ENCODE measurements at regions not wholly inside any gene's neighbourhood (a gene's known extent, or its start where the extent isn't known, plus 50 kb on each side); places are given as distances from the start of the nearest gene placed in this dataset.

GRCh38 chr5:116864157-116864837 lies 289.7 kb upstream of the SEMA6A start:
- intact Hi-C loops (cut with DNase I; ENCODE audit: low total_unique reads): no loop called here
- no peaks in the 10 kb centered on the region for H3K36me3 ChIP-seq
- DNase-seq: no peak
- H3K27me3 ChIP-seq (replicated peaks in 1 of 7): no peaks in the 10 kb centered on the region
- WGBS, 5 donors: 51 to 62% (median 54%) methylated on average over 9 of the region's 9 CpGs
- peaks cover 0 to 5% (median 2%) of the 10 kb centered on the region in 8 donors for H3K9me3 ChIP-seq
- H3K4me1 ChIP-seq: no peaks in the 10 kb centered on the region
- TF ChIP-seq POLR2AphosphoS5 (IDR thresholded peaks at IDR 0.05) (no peak), POLR2A (IDR thresholded peaks at IDR 0.05) (no peak), CTCF (IDR thresholded peaks at IDR 0.05 in 8 of 11, conservative IDR thresholded peaks at IDR 0.05 in 3 of 11) (no peak)
- H3K4me3 ChIP-seq: no peak overlapping the region
- no peak overlapping the region for H3K27ac ChIP-seq

GRCh38 chr5:116862632-116863455 lies 288.2 kb upstream of the SEMA6A start:
- 67 to 83% (median 71%) methylated on average over 10 of the region's 10 CpGs for WGBS, 5 donors
- TF ChIP-seq POLR2A (IDR thresholded peaks at IDR 0.05) (no peak), CTCF (IDR thresholded peaks at IDR 0.05 in 8 of 11, conservative IDR thresholded peaks at IDR 0.05 in 3 of 11) (no peak), POLR2AphosphoS5 (IDR thresholded peaks at IDR 0.05) (no peak)
- no peak overlapping the region for H3K4me3 ChIP-seq
- H3K4me1 ChIP-seq: no peaks in the 10 kb centered on the region
- no peak overlapping the region for H3K27ac ChIP-seq
- H3K27me3 ChIP-seq (replicated peaks in 1 of 7): no peaks in the 10 kb centered on the region
- H3K36me3 ChIP-seq: no peaks in the 10 kb centered on the region
- H3K9me3 ChIP-seq: no peaks in the 10 kb centered on the region
- DNase-seq: no peak
- intact Hi-C loops (cut with DNase I; ENCODE audit: low total_unique reads): no loop called here

- no peaks in the 10 kb centered on the region for H3K4me1 ChIP-seq
- H3K9me3 ChIP-seq: no peaks in the 10 kb centered on the region
- no peak overlapping the region for H3K4me3 ChIP-seq
- WGBS, 5 donors: 58 to 97% (median 90%) methylated on average over 2 of the region's 2 CpGs
- TF ChIP-seq POLR2A (IDR thresholded peaks at IDR 0.05) (no peak), CTCF (IDR thresholded peaks at IDR 0.05 in 8 of 11, conservative IDR thresholded peaks at IDR 0.05 in 3 of 11) (no peak), POLR2AphosphoS5 (IDR thresholded peaks at IDR 0.05) (no peak)
- no peaks in the 10 kb centered on the region for H3K27me3 ChIP-seq (replicated peaks in 1 of 7)
- intact Hi-C loops (cut with DNase I; ENCODE audit: low total_unique reads): no loop called here
- H3K36me3 ChIP-seq: no peaks in the 10 kb centered on the region
- DNase-seq: no peak
- no peak overlapping the region for H3K27ac ChIP-seq
These were observed 287.0 kb upstream of the SEMA6A start for GRCh38 chr5:116861666-116862065.

- intact Hi-C loops (cut with DNase I; ENCODE audit: low total_unique reads): no loop called here
- WGBS, 5 donors: 77 to 90% (median 84%) methylated on average over 3 of the region's 3 CpGs
- Histone ChIP-seq H3K9me3 (no peaks in the 10 kb centered on the region), H3K4me3 (no peak overlapping the region), H3K27me3 (replicated peaks in 1 of 7) (no peaks in the 10 kb centered on the region), H3K27ac (no peak overlapping the region), H3K36me3 (no peaks in the 10 kb centered on the region), H3K4me1 (no peaks in the 10 kb centered on the region)
- no peak for DNase-seq
- TF ChIP-seq POLR2A (IDR thresholded peaks at IDR 0.05) (no peak), POLR2AphosphoS5 (IDR thresholded peaks at IDR 0.05) (no peak), CTCF (IDR thresholded peaks at IDR 0.05 in 8 of 11, conservative IDR thresholded peaks at IDR 0.05 in 3 of 11) (no peak)
These were observed 286.5 kb upstream of the SEMA6A start for GRCh38 chr5:116861097-116861496.

Measured in spleen (tissue), 11 donors.